ENCODE measurements at regions not wholly inside any gene's neighbourhood (a gene's known extent, or its start where the extent isn't known, plus 50 kb on each side); places are given as distances from the start of the nearest gene placed in this dataset.

DNA sequence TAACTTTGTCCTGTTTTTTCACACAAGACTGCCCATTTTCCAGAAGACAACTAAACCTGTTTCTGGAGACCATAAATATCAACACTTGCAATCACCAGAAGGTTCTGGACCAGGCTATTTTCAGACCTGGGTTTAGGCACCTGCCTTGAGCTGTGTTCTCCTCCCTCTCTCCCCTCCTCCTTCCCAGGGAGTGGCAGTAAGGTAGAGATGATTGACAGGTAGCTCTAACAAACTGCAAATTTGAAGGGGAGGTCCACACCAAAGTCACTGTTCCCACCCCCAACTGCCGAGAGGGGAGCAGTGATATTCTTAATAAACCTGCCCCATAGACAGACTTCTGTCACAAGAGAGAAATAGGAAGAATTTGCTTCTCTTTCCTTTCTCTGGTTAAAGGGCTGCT lies 91.2 kb upstream of the BACH2 start:
- H3K4me3 Mint-ChIP-seq: no peak overlapping the region
- CTCF ChIA-PET (ENCODE audit: partially characterized antibody): interaction anchor here (1.0 to 9.7 kb wide), 4 partner anchors 9 to 447 kb away, joined by 3 to 162 read pairs (median 4); no protein-coding TSS in a partner anchor
- intact Hi-C loops (cut with micrococcal nuclease): no loop called here
- H3K9me3 ChIP-seq (ENCODE audit: control insufficient read depth in 1 of 2, low read length in 2 of 2): no peaks in the 10 kb centered on the region
- H3K36me3 ChIP-seq (ENCODE audit: insufficient read depth, low read length): no peaks in the 10 kb centered on the region
- H3K4me1 ChIP-seq (ENCODE audit: insufficient read depth, low read length): peaks cover 3% of the 10 kb centered on the region
- no peaks in the 10 kb centered on the region for H3K9me3 Mint-ChIP-seq
- H3K27me3 ChIP-seq (ENCODE audit: insufficient read depth, low read length): no peaks in the 10 kb centered on the region
- POLR2A ChIA-PET (ENCODE audit: partially characterized antibody): no interaction called here
- H3K4me3 ChIP-seq (ENCODE audit: low read length in 2 of 2): no peak overlapping the region
- peaks cover 5 to 15% (median 8%) of the 10 kb centered on the region in 4 donors for H3K4me1 Mint-ChIP-seq
- no peak for DNase-seq
- peaks cover 0 to 1% of the 10 kb centered on the region in 2 donors for H3K27me3 Mint-ChIP-seq
- no peak overlapping the region for H3K27ac ChIP-seq (ENCODE audit: low read depth, low read length)
- no peak overlapping the region for H3K27ac Mint-ChIP-seq
- H3K36me3 Mint-ChIP-seq: no peaks in the 10 kb centered on the region

DNA sequence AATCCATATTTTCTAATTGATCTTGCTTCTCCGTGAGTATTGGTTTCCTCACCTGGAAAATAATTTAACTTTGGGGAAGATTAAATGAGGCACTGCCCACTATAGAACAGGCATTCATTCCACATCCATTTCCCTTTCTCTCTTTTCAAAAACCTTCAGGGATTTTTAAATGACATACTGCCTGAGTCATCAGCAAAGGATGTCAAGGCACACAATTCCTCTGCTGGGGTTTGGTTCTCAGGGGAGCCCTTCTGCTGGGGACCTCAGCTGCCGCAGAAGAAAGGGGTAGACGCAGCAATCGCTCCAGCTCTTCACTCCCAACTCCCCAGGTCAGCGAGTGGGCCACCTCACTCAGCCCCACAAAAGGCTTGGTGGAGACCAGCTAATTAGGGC lies 90.7 kb upstream of the BACH2 start:
- Histone ChIP-seq H3K36me3 (ENCODE audit: insufficient read depth, low read length) (no peaks in the 10 kb centered on the region), H3K9me3 (ENCODE audit: control insufficient read depth in 1 of 2, low read length in 2 of 2) (no peaks in the 10 kb centered on the region), H3K4me3 (ENCODE audit: low read length in 2 of 2) (no peak overlapping the region), H3K4me1 (ENCODE audit: insufficient read depth, low read length) (peaks cover 6% of the 10 kb centered on the region), H3K27me3 (ENCODE audit: insufficient read depth, low read length) (no peaks in the 10 kb centered on the region), H3K27ac (ENCODE audit: low read depth, low read length) (no peak overlapping the region)
- ChIA-PET POLR2A (ENCODE audit: partially characterized antibody) (no interaction called here), CTCF (ENCODE audit: partially characterized antibody) (interaction anchor here (0.6 to 9.7 kb wide), 5 partner anchors 76 to 447 kb away, joined by 3 to 162 read pairs (median 3); no protein-coding TSS in a partner anchor)
- Mint-ChIP-seq H3K36me3 (no peaks in the 10 kb centered on the region), H3K4me1 (peaks cover 4 to 18% (median 11%) of the 10 kb centered on the region in 4 donors), H3K9me3 (no peaks in the 10 kb centered on the region), H3K27me3 (peaks cover 0 to 1% of the 10 kb centered on the region in 2 donors), H3K27ac (no peak overlapping the region), H3K4me3 (no peak overlapping the region)
- no peak for DNase-seq
- intact Hi-C loops (cut with micrococcal nuclease): no loop called here

DNA sequence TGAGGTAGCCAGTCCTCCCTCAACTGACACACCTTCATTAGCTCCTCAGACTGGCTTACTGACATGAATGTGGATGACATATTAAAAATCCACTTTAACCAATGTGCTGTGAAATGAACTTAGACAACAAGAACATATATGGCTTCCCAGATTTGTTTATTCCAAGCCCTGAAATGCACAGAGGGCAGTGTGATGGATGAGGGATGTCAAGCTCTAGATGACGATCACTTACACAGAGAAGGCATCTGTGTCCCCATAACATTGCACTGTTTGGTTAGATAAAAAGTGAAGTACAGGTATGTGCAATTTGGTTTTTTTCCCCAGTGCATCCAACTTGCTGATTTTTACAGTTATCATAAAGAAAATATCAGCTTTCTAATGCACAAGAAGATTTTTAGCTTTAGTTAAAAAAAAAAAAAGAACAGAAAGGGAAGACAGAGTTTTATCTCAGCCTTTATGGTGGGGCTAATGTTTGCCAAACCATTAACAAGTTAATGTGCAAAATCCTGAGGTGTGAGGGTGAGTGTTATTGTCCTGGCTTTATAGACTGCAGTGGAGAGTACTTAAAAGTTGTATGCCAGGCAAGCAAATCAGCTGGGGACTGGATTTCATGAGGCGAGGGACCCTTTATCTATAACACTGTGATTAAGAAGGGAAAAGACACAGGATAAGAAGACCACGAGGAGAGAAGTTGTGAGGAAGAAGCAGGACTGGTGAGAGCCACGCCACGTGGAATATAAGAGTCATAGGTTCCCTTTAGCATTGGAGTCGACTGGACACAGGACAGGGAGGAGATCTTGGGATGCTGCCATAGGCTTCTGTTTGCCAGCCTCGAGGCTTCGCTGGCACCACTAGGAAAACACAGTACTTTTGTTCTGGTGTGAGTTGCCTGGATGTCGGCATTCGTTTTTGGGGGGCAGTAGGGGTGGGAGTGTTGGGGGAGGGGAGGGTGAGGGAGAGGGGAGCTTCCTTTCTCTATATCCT lies 90.0 kb upstream of the BACH2 start:
- intact Hi-C loops (cut with micrococcal nuclease): no loop called here
- Mint-ChIP-seq H3K4me3 (no peak overlapping the region), H3K9me3 (no peaks in the 10 kb centered on the region), H3K27ac (peak overlapping the region in 2 of 7 donors; percentile 7 to 9), H3K4me1 (peaks cover 4 to 19% (median 11%) of the 10 kb centered on the region in 4 donors), H3K27me3 (peaks cover 0 to 2% of the 10 kb centered on the region in 2 donors), H3K36me3 (no peaks in the 10 kb centered on the region)
- ChIA-PET CTCF (ENCODE audit: partially characterized antibody) (interaction anchor here (0.6 to 9.7 kb wide), 4 partner anchors 77 to 440 kb away, joined by 3 to 162 read pairs (median 3); no protein-coding TSS in a partner anchor), POLR2A (ENCODE audit: partially characterized antibody) (no interaction called here)
- no peaks in the 10 kb centered on the region for H3K36me3 ChIP-seq (ENCODE audit: insufficient read depth, low read length)
- H3K27me3 ChIP-seq (ENCODE audit: insufficient read depth, low read length): no peaks in the 10 kb centered on the region
- H3K27ac ChIP-seq (ENCODE audit: low read depth, low read length): no peak overlapping the region
- no peak for DNase-seq
- no peak overlapping the region for H3K4me3 ChIP-seq (ENCODE audit: low read length in 2 of 2)
- H3K4me1 ChIP-seq (ENCODE audit: insufficient read depth, low read length): peaks cover 6% of the 10 kb centered on the region
- H3K9me3 ChIP-seq (ENCODE audit: control insufficient read depth in 1 of 2, low read length in 2 of 2): no peaks in the 10 kb centered on the region

DNA sequence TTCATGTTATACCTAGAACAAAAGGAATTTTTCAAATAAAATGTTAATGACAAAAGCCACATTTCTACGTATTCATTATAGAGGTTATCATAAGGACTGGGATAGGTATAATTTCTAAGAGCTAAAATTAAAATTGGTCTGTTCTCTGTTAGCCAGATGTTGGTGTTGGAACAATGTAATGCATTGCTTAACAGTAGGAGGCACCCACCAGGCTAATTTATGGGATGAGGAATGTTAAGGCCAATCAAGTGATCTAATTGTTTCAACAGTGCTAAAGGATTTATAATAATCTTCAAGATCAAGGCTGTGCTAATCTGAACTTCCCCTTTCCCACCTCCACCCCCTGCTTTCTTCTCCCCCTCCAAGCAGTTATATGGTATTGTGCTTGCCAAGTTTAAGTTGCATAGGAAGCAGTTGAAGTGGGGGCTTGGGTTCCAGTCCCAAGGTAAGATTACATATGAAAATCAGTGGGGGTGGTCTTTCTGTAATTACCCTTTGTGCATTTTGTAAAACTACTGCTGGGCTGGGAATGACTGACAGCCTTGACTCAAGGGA lies 89.2 kb upstream of the BACH2 start:
- Histone ChIP-seq H3K27ac (ENCODE audit: low read depth, low read length) (no peak overlapping the region), H3K9me3 (ENCODE audit: control insufficient read depth in 1 of 2, low read length in 2 of 2) (no peaks in the 10 kb centered on the region), H3K27me3 (ENCODE audit: insufficient read depth, low read length) (no peaks in the 10 kb centered on the region), H3K4me3 (ENCODE audit: low read length in 2 of 2) (no peak overlapping the region), H3K36me3 (ENCODE audit: insufficient read depth, low read length) (no peaks in the 10 kb centered on the region), H3K4me1 (ENCODE audit: insufficient read depth, low read length) (peaks cover 6% of the 10 kb centered on the region)
- Mint-ChIP-seq H3K4me3 (no peak overlapping the region), H3K4me1 (peaks cover 4 to 19% (median 11%) of the 10 kb centered on the region in 4 donors), H3K9me3 (no peaks in the 10 kb centered on the region), H3K27ac (no peak overlapping the region), H3K27me3 (peaks cover 0 to 4% of the 10 kb centered on the region in 2 donors), H3K36me3 (no peaks in the 10 kb centered on the region)
- ChIA-PET POLR2A (ENCODE audit: partially characterized antibody) (no interaction called here), CTCF (ENCODE audit: partially characterized antibody) (interaction anchor here (9.7 kb wide), 1 partner anchor 90 kb away, joined by 162 read pairs; no protein-coding TSS in a partner anchor)
- intact Hi-C loops (cut with micrococcal nuclease): no loop called here
- no peak for DNase-seq

DNA sequence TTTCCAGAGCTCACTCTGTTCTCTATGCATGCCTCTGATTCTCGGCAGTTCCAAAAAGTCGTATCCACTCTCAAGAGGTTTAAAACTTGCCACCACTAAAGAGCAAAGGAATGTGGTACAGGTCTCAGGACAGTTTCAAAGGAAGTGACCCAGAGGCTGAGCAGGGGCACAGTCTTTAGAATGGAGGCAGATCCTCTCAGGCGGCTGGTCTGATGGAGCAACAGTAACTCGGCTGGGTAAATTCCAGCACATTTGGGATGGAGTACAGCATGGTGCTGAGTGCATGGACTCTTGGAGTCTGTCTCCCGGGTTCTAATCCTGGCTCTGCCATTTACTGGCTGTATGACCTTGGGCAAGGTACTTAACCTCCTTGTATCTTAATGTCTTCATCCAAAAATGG lies 88.1 kb upstream of the BACH2 start:
- H3K27ac ChIP-seq (ENCODE audit: low read depth, low read length): no peak overlapping the region
- H3K4me3 ChIP-seq (ENCODE audit: low read length in 2 of 2): no peak overlapping the region
- no peaks in the 10 kb centered on the region for H3K9me3 Mint-ChIP-seq
- CTCF ChIA-PET (ENCODE audit: partially characterized antibody): interaction anchor here (0.8 to 2.4 kb wide), 3 partner anchors 8 to 444 kb away, joined by 3 to 23 read pairs (median 5); no protein-coding TSS in a partner anchor
- no peak for DNase-seq
- POLR2A ChIA-PET (ENCODE audit: partially characterized antibody): interaction anchor here (0.7 kb wide), 1 partner anchor 26 kb away, joined by 4 read pairs; no protein-coding TSS in a partner anchor
- H3K36me3 Mint-ChIP-seq: no peaks in the 10 kb centered on the region
- H3K27me3 Mint-ChIP-seq: peaks cover 0 to 4% of the 10 kb centered on the region in 2 donors
- H3K9me3 ChIP-seq (ENCODE audit: control insufficient read depth in 1 of 2, low read length in 2 of 2): no peaks in the 10 kb centered on the region
- no peak overlapping the region for H3K27ac Mint-ChIP-seq
- peaks cover 4% of the 10 kb centered on the region for H3K27me3 ChIP-seq (ENCODE audit: insufficient read depth, low read length)
- no peak overlapping the region for H3K4me3 Mint-ChIP-seq
- H3K4me1 Mint-ChIP-seq: peaks cover 4 to 19% (median 11%) of the 10 kb centered on the region in 4 donors
- H3K4me1 ChIP-seq (ENCODE audit: insufficient read depth, low read length): peaks cover 6% of the 10 kb centered on the region
- intact Hi-C loops (cut with micrococcal nuclease): no loop called here
- H3K36me3 ChIP-seq (ENCODE audit: insufficient read depth, low read length): no peaks in the 10 kb centered on the region

DNA sequence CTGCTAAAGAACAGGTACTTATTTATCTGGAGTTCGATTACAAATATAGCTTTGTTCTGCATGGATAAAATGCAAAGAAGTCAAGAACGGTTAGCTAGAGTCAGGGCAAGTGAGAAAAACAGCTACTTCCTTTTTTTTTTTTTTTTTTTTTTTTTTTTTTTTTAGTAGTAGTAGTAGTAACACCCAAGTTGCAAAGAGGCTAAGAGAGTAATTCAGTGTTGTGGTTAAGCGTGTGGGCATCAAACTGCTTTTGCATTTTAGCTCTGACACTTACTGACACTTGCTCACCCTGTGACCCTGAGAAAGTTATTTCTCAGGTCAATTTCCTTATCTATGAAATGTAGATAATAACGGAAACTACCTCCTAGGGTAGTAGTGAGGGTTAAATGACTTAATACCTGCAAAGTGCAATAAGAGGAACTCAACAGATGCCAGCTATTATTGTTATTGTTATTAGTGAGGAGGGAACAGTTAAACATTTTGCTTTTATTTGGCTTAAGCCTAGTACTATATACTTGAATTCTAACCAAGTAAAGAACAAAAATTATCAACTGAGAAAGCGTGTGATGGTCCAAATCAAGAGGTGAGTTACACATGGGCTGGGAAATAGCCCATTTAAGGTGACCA lies 86.7 kb upstream of the BACH2 start:
- intact Hi-C loops (cut with micrococcal nuclease): no loop called here
- ChIA-PET POLR2A (ENCODE audit: partially characterized antibody) (interaction anchor here (0.8 kb wide), 1 partner anchor 10 kb away, joined by 4 read pairs; no protein-coding TSS in a partner anchor), CTCF (ENCODE audit: partially characterized antibody) (interaction anchor here (1.0 to 2.4 kb wide), 6 partner anchors 10 to 443 kb away, joined by 3 to 23 read pairs (median 4); no protein-coding TSS in a partner anchor)
- Histone ChIP-seq H3K27me3 (ENCODE audit: insufficient read depth, low read length) (peaks cover 4% of the 10 kb centered on the region), H3K9me3 (ENCODE audit: control insufficient read depth in 1 of 2, low read length in 2 of 2) (no peaks in the 10 kb centered on the region), H3K27ac (ENCODE audit: low read depth, low read length) (no peak overlapping the region), H3K4me3 (ENCODE audit: low read length in 2 of 2) (no peak overlapping the region), H3K36me3 (ENCODE audit: insufficient read depth, low read length) (no peaks in the 10 kb centered on the region), H3K4me1 (ENCODE audit: insufficient read depth, low read length) (peaks cover 6% of the 10 kb centered on the region)
- no peaks in the 10 kb centered on the region for H3K9me3 Mint-ChIP-seq
- no peaks in the 10 kb centered on the region for H3K36me3 Mint-ChIP-seq
- peak overlapping the region in 1 of 7 donors; percentile 41 for H3K27ac Mint-ChIP-seq
- H3K4me1 Mint-ChIP-seq: peaks cover 4 to 19% (median 11%) of the 10 kb centered on the region in 4 donors
- peak overlapping the region in 1 of 8 donors; percentile 19 for H3K4me3 Mint-ChIP-seq
- peak in 3 of 5 donors; percentile 10 to 32 (median 17) for DNase-seq
- H3K27me3 Mint-ChIP-seq: peaks cover 2 to 6% of the 10 kb centered on the region in 2 donors

All from CD4-positive, alpha-beta memory T cell (primary cell).